Epidermal melanocyte (primary cell): ENCODE measurements at regions not wholly inside any gene's neighbourhood (a gene's known extent, or its start where the extent isn't known, plus 50 kb on each side); places are given as distances from the start of the nearest gene placed in this dataset.

Experiments
- DNase-seq: peaks from one replicate; pipeline ENCODE4 v3.0.0; 2011; ENCODE audit warnings: low spot score; ENCODE audit not compliant: insufficient read length

DNA sequence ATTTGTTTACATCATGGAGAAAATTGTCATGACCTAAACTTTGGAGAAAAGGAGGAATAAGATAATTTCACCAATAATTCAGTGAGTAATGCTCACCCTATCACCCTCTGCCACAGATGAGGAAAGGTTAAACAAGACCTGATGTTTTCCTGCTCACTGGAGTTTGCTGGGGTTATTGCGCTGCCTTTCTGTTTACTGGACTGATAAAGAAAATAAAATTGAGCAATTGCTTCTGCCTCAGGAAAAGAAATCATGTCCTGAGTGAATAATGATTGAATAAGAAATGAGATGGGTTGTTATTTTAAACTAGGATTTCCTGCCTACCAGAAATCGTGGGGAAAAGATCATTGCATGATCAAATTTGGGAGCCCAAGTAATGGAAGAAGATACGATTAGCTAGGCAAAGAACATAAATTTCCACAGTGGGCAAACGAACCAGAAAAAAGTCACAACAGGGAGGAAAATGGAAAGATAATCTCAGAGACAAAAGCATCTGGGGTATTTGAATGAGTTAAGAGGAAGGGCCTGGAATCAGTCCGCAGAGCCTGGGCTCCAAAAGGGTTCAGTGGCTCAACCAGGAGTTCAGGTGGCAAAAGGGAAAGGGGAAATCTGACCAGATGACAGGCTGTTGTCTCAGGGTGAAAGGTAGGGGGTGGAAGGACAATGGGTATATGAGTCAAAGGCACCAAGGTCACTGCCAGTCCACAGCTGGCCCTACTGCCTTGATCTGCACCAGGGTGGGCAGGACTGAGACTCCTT, 146.8 kb downstream of the FAM43A start:
- DNase-seq: no peak

DNA sequence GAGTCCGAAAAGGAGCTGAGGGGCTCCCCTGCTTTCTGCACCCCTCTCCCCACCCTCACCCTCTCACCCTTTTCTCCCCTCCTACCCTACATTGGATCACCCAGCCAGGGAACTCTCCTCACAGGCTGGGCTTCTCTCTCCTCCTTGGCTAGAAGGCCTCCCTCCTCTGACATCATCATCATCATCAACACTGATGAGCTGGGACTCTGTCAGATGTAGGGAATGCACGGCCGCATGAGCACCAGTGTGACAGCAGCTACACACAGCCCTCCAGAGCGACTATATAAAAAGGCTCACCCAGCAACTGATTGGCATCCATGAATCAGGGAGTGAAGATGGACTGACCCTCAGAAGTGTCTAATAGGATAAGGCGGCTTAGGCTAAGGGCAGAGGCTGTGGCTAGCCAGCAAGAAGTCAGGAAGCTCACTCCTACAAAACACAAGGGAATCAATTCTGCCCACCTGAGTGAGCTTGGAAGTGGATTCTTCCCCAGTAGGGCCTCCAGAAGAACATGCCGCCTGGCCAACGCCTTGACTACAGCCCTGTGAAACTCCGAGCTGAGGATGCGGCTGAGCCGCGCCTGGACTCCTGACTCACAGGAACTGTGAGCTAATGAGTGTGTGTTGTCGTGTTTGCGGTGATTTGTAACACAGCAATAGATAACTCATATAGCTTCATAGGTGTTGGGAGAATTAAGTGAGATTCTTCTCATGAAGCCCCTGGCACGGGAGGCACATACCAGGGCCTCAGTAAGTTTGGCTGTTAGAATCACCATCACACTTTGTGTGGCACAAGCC, 147.6 kb downstream of the FAM43A start:
- no peak for DNase-seq

GRCh38 chr3:194836661-194837060, 151.0 kb downstream of the FAM43A start:
- DNase-seq: no peak

- DNase-seq: no peak
Measured at GRCh38 chr3:194837457-194838127, 151.9 kb downstream of the FAM43A start.

DNA sequence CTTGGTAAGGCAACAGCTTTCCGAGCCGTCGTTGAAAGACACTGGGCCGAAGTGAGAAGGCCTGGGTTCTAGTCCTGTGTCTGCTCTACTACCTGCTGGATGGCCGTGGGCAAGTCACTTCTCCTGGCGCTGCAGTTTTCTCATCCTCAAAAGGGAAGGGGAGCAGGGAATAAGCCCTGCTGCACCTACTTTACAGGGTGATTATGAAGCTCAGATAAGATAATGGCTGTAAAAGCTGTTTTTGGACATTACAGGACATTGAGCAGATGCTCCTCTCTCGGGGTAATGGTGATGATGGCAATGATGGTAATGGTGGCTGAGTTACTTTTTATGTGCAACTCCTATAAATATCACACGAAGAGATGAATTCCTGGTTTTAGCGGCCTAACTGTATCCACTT, 152.6 kb downstream of the FAM43A start:
- no peak for DNase-seq

GRCh38 chr3:194840661-194841514, 155.2 kb downstream of the FAM43A start:
- no peak for DNase-seq

- no peak for DNase-seq
Measured at GRCh38 chr3:194841515-194841841, 155.8 kb downstream of the FAM43A start.

- DNase-seq: no peak
Measured at GRCh38 chr3:194843556-194843955, 157.9 kb downstream of the FAM43A start.

DNA sequence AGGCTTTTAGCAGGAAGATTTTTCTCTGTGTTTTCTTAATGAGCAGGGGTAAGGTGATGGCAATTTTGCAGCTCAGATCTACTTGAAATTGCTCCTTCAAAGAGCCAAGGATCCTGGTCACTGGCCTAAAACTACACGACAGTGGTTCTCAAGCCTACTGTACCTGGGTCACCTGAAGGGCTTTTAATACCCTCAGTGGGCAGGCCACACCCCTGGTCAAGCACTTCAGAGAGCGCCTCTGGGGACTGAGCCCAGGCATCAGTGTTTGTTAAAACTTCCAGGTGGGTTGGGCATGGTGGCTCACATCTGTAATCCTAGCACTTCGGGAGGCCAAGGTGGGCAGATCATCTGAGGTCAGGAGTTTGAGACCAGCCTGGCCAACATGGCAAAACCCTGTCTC, 158.4 kb downstream of the FAM43A start:
- no peak for DNase-seq

DNA sequence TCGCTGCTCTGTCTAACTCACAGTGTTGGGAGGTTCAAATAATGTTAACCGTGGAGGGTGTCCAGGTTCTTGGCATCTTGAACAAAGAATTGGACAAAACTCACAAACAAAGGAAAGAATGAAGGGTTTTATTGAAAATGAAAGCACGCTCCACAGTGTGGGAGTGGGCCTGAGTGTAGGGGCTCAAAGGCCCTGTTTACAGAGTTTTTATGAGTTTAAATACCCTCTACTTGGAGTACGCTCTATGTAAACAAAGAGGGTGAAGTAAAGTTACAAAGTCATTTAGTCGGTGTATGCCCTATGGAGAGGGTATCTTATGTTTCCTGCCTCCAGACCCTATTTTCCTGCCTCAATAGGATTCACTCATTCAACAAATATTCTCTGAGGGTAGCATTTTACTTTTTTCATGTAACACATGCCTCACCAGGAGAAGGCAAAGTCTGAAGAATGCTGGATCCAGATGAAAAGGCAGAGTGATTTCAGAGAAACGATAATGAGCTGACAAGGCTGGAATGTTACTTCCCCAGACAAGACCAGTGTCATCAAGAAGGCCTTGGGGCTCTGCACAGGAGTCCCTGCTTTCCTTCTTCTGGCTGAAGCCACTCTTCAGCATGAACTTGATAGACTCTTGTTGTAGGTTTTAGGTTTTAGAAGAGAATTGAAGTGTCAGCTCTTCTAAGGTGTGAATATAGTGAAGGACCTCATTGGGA, 163.6 kb downstream of the FAM43A start:
- no peak for DNase-seq

GRCh38 chr3:194851254-194851653, 165.6 kb downstream of the FAM43A start:
- DNase-seq: no peak

DNA sequence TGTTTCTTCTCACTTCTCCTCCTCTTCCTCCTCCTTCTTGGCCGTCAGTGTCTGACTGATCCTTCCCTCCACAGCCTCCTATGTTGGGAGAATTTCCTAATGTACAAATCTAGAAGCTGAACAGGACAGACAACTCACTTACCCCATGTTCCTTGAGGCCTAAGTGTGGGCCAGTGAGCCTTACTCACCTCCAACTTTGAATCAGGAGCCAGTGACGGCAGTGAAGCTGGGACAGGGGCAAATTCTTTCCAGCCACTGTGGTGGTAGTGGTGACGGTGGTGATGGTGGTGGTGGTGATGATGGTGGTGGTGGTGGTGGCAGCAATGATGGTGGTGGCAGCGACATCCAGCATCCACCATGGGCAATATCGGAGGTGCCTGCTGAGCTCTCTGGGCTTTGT, 166.3 kb downstream of the FAM43A start:
- DNase-seq: no peak

DNA sequence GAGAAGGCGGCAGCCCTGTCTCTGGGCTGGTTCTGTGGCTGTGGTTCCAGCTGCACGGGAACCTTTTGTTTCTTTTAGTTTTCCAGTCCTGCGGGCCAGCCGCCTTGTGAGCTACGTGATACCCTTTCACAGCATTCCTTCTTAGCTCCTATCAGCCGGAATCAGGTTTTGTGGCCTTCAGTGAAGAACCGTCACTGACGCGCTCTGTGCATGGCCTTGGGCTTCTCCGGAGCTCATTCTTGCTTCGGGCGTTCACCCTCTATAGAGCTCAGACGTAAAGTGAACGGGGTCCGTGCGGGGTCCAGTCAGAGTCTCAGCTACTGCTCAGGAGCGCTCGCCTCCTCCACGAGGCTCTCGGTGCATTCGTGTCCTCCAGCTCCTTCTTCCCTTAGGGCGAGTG, 166.7 kb downstream of the FAM43A start:
- no peak for DNase-seq

DNA sequence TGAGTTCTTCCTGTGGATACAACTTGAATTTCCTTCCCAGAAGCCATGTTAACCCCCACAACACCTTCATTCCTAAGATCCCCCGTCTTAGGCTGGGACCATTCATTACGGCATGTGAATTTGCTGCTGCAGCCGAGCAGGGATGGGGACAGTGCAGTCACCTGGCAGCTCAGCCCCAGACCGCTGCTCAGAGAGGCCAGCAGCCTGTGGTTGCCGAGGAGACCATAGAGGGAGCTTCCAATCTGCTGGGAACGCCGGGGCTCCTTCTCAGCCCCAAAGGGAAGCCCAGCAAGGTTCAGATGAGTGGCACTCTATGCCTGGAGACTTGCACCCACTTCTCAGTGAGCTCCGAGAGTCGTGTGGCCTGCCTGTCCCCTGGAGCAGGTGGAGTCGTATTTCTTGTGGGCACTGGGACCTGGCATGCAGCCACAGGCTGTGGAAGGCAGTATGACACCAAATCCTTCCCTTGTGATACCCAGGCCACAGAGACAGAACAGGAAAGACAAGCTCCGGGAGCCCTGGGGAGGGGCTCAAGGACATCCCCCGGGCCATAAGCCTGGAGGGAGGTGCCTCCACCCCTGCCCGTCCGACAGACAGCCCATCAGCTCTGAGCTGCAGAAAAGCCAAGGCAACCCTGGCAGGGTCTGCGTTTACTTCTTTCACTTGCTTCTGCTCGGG, 167.3 kb downstream of the FAM43A start:
- no peak for DNase-seq

GRCh38 chr3:194854206-194854605, 168.5 kb downstream of the FAM43A start:
- DNase-seq: no peak

DNA sequence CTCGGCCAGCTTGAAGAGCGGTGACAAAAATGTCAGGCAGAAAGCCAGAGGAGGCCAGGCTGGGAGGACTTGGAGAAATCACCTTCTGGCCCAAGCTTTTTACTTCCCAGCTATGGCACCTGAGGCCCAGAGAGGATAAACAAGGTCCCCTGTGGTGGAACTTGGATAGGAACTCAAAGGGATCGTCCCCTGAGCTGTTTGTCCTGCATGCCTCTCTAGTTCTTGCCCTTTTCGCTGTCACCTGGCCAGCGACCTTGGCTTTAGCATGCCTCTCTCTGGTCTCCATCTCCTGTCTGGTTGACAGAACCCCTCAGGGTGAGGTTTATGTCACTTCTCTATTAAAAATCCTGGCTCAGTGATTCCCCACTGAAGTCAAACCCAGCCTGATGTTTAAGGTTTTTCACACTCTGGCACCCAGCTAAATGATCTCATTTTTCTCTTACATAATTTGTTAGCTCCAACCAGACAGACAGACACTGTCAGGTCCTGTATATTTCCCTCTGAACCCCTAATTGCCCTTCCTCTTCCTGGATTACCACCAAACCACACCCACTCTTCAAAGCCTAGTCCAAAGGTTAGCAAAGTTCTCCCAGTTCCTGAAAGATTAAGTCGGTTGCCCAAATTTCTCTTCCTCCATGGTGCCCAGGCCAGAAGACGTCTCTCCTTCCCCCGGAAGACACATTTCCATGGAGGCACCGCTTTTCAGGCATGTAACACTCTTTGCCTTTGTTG, 169.1 kb downstream of the FAM43A start:
- DNase-seq: no peak

- DNase-seq: no peak
Measured at GRCh38 chr3:194856296-194856695, 170.6 kb downstream of the FAM43A start.

GRCh38 chr3:194857469-194858113, 171.9 kb downstream of the FAM43A start:
- DNase-seq: no peak

- no peak for DNase-seq
Measured at GRCh38 chr3:194858382-194858781, 172.7 kb downstream of the FAM43A start.
